DND-41 (cell line): ENCODE measurements at regions not wholly inside any gene's neighbourhood (a gene's known extent, or its start where the extent isn't known, plus 50 kb on each side); places are given as distances from the start of the nearest gene placed in this dataset.

Experiments used
- CTCF ChIP-seq: IDR thresholded peaks from 2 replicates; pipeline ENCODE4 v1.5.1; 2012; ENCODE audit warnings: borderline replicate concordance, low read length, moderate library complexity, mild to moderate bottlenecking; ENCODE audit not compliant: poor library complexity, severe bottlenecking; ENCODE audit errors: extremely low read depth
- EZH2 ChIP-seq: IDR thresholded peaks from 3 replicates; pipeline ENCODE4 v1.6.1; 2012; ENCODE audit warnings: borderline replicate concordance, low read depth, mild to moderate bottlenecking, moderate library complexity, low read length, inconsistent platforms; ENCODE audit not compliant: severe bottlenecking

- TF ChIP-seq CTCF (peak; percentile 22), EZH2 (no peak)
These were observed 976.0 kb downstream of the GBE1 start for GRCh38 chr3:80785475-80785874.
